Esophagus squamous epithelium (tissue), 4 donors: ENCODE measurements at regions not wholly inside any gene's neighbourhood (a gene's known extent, or its start where the extent isn't known, plus 50 kb on each side); places are given as distances from the start of the nearest gene placed in this dataset.

Experiments
- CTCF ChIP-seq, 6 experiments: fragments of 450-650 bp in 4 of 6; fragments of 200-600 bp in 2 of 6; sonication (generic) in 2 of 6; IDR thresholded peaks; one replicate each; pipeline ENCODE4 v1.5.1; 2016 to 2019; ENCODE audit warnings: antibody characterized with exemption in 6 of 6, mild to moderate bottlenecking in 4 of 6, moderate library complexity in 4 of 6
- POLR2A ChIP-seq, 4 donors: fragments of 450-650 bp; IDR thresholded peaks; one replicate each; pipeline ENCODE4 v1.6.1; 2017; ENCODE audit warnings: antibody characterized with exemption in 4 of 4, mild to moderate bottlenecking in 4 of 4, moderate library complexity in 3 of 4

DNA sequence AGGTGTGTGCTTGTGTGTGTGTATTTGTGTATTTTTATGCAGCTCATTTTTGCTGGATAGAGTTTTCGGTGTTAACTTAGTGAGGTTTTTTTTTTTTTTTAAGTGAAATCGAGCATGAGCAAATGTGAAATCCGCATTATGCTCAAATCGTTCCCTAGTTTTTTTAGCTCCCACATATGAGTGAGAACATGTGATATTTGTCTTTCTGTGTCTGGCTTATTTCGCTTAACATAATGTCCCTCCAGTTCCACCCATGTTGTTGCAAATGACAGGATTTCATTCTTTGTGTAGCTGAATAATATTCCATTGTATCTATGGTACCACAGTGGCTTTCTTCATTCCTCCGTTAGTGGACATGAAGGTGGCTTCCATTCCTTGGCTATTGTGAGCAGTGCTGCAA is 1103.3 kb upstream of the EEF2KMT start:
- TF ChIP-seq CTCF (IDR thresholded peaks at IDR 0.05) (no peak), POLR2A (IDR thresholded peaks at IDR 0.05) (no peak)
